ENCODE measurements at regions not wholly inside any gene's neighbourhood (a gene's known extent, or its start where the extent isn't known, plus 50 kb on each side); places are given as distances from the start of the nearest gene placed in this dataset.

- no peaks in the 10 kb centered on the region for H3K9me1 ChIP-seq (ENCODE audit: control insufficient read depth, insufficient read depth, low read length)
- DNase-seq (ENCODE audit: extremely low read depth in 1 of 4, low spot score in 3 of 4) (no peak), ATAC-seq (no peak), FAIRE-seq (no peak)
- in situ Hi-C loops (cut with MboI): loop anchor here (25.0 kb wide), 1 partner anchor 197 kb away; no protein-coding TSS in a partner anchor
- no peaks in the 10 kb centered on the region for H3K79me2 ChIP-seq (ENCODE audit: control insufficient read depth, insufficient read depth, low read length)
- no peaks in the 10 kb centered on the region for H3K36me3 ChIP-seq (ENCODE audit: control insufficient read depth, insufficient read depth, low read length)
- H3K27ac ChIP-seq (ENCODE audit: extremely low read depth, low read depth, low read length): no peak overlapping the region
- H4K20me1 ChIP-seq (replicated peaks; ENCODE audit: control insufficient read depth, insufficient read depth, low read length): no peaks in the 10 kb centered on the region; the same call in 1 of the 2 replicates
- no peak overlapping the region for H3K4me2 ChIP-seq (ENCODE audit: insufficient read depth, low read length)
- intact Hi-C loops (cut with micrococcal nuclease): loop anchor here (5.0 kb wide), 1 partner anchor 118 kb away; a partner anchor contains a TSS
- TF ChIP-seq, protein P1, sequence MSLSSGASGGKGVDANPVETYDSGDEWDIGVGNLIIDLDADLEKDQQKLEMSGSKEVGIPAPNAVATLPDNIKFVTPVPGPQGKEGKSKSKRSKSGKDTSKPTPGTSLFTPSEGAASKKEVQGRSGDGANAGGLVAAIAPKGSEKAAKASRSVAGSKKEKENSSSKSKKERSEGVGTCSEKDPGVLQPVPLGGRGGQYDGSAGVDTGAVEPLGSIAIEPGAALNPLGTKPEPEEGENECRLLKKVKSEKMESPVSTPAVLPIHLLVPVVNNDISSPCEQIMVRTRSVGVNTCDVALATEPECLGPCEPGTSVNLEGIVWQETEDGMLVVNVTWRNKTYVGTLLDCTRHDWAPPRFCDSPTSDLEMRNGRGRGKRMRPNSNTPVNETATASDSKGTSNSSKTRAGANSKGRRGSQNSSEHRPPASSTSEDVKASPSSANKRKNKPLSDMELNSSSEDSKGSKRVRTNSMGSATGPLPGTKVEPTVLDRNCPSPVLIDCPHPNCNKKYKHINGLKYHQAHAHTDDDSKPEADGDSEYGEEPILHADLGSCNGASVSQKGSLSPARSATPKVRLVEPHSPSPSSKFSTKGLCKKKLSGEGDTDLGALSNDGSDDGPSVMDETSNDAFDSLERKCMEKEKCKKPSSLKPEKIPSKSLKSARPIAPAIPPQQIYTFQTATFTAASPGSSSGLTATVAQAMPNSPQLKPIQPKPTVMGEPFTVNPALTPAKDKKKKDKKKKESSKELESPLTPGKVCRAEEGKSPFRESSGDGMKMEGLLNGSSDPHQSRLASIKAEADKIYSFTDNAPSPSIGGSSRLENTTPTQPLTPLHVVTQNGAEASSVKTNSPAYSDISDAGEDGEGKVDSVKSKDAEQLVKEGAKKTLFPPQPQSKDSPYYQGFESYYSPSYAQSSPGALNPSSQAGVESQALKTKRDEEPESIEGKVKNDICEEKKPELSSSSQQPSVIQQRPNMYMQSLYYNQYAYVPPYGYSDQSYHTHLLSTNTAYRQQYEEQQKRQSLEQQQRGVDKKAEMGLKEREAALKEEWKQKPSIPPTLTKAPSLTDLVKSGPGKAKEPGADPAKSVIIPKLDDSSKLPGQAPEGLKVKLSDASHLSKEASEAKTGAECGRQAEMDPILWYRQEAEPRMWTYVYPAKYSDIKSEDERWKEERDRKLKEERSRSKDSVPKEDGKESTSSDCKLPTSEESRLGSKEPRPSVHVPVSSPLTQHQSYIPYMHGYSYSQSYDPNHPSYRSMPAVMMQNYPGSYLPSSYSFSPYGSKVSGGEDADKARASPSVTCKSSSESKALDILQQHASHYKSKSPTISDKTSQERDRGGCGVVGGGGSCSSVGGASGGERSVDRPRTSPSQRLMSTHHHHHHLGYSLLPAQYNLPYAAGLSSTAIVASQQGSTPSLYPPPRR (CRISPR knock-in tag; IDR thresholded peaks at IDR 0.05; ENCODE audit: borderline replicate concordance): no peak
- no peak for TF ChIP-seq ZNF12 (CRISPR knock-in tag; IDR thresholded peaks at IDR 0.05)
- no peaks in the 10 kb centered on the region for H3K9me3 ChIP-seq (replicated peaks; ENCODE audit: control insufficient read depth, insufficient read depth, low read depth, low read length)
- ChIA-PET POLR2A (no interaction called here), CTCF (ENCODE audit: low intra/inter-chr PET ratio) (no interaction called here)
- H3K27me3 ChIP-seq (ENCODE audit: control insufficient read depth in 2 of 2, insufficient read depth in 2 of 2, low read length in 2 of 2): peaks cover 7 to 21% of the 10 kb centered on the region in 2 experiments
- no peak overlapping the region for H2AFZ ChIP-seq (ENCODE audit: low read depth, low read length)
- H3K9ac ChIP-seq (ENCODE audit: insufficient read depth in 1 of 2, low read depth in 2 of 2, low read length in 2 of 2): no peak overlapping the region
- H3K4me3 ChIP-seq: no peak overlapping the region
- 9% methylated on average over 8 of the region's 9 CpGs for WGBS (ENCODE audit: insufficient coverage, low coverage, missing lambda C conversion rate)
- no peaks in the 10 kb centered on the region; a peak in 2 of 5 replicates for H3K4me1 ChIP-seq (replicated peaks in 1 of 2; ENCODE audit: control insufficient read depth in 2 of 2, insufficient read depth in 2 of 2, low read length in 2 of 2)
- BruUV-seq (replicated peaks): no TSS peak
Observed at GRCh38 chr18:46290440-46291020, 186.3 kb downstream of the HAUS1 start.
